ENCODE measurements at regions not wholly inside any gene's neighbourhood (a gene's known extent, or its start where the extent isn't known, plus 50 kb on each side); places are given as distances from the start of the nearest gene placed in this dataset.

DNA sequence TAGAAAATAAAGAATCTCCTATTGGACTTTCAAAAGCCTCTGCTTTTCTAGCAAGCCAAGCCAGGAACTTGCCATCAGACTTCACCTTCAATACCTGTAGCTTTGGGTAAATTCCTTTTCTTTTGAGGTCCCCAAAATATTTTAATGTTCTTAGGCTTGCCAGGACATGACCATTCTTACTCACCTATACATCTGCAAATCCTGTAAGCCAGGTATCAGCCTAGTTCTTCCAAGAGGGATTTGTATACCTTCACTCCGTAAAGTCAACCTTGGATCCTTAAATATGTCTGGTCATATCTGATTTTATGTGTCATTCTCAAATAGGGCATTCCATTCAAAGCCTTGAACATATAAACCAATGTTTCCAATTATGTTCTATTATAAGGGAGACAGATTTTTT is 210.6 kb upstream of the CELF2 start:
- peaks cover 3% of the 10 kb centered on the region for H3K9me3 Mint-ChIP-seq
- Histone ChIP-seq H3K4me3 (ENCODE audit: low read length) (no peak overlapping the region), H3K27ac (ENCODE audit: low read depth in 1 of 2, low read length in 2 of 2) (no peak overlapping the region), H3K36me3 (ENCODE audit: insufficient read depth, low read length) (no peaks in the 10 kb centered on the region), H3K4me1 (ENCODE audit: insufficient read depth, low read length) (no peaks in the 10 kb centered on the region), H3K9me3 (ENCODE audit: control insufficient read depth in 1 of 2, insufficient read depth in 1 of 2, low read length in 2 of 2) (no peaks in the 10 kb centered on the region), H3K27me3 (ENCODE audit: control insufficient read depth in 1 of 2, insufficient read depth in 2 of 2, low read length in 2 of 2) (no peaks in the 10 kb centered on the region)
- TF ChIP-seq, protein P1, sequence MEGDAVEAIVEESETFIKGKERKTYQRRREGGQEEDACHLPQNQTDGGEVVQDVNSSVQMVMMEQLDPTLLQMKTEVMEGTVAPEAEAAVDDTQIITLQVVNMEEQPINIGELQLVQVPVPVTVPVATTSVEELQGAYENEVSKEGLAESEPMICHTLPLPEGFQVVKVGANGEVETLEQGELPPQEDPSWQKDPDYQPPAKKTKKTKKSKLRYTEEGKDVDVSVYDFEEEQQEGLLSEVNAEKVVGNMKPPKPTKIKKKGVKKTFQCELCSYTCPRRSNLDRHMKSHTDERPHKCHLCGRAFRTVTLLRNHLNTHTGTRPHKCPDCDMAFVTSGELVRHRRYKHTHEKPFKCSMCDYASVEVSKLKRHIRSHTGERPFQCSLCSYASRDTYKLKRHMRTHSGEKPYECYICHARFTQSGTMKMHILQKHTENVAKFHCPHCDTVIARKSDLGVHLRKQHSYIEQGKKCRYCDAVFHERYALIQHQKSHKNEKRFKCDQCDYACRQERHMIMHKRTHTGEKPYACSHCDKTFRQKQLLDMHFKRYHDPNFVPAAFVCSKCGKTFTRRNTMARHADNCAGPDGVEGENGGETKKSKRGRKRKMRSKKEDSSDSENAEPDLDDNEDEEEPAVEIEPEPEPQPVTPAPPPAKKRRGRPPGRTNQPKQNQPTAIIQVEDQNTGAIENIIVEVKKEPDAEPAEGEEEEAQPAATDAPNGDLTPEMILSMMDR (IDR thresholded peaks at IDR 0.05) = no peak
- intact Hi-C loops (cut with DNase I, micrococcal nuclease) = no loop called here
- no peaks in the 10 kb centered on the region for H3K4me1 Mint-ChIP-seq (ENCODE audit: low read depth)
- CTCF ChIA-PET = interaction anchor here (1.0 kb wide), 1 partner anchor 8 kb away, joined by 3 read pairs; no protein-coding TSS in a partner anchor
- H3K4me3 Mint-ChIP-seq = no peak overlapping the region
- H3K36me3 Mint-ChIP-seq (ENCODE audit: low read depth) = no peaks in the 10 kb centered on the region
- POLR2A ChIA-PET = no interaction called here
- DNase-seq (no peak), ATAC-seq (ENCODE audit: poor library complexity) (no peak)
- peaks cover 8% of the 10 kb centered on the region for H3K27me3 Mint-ChIP-seq
- no peak overlapping the region for H3K27ac Mint-ChIP-seq

DNA sequence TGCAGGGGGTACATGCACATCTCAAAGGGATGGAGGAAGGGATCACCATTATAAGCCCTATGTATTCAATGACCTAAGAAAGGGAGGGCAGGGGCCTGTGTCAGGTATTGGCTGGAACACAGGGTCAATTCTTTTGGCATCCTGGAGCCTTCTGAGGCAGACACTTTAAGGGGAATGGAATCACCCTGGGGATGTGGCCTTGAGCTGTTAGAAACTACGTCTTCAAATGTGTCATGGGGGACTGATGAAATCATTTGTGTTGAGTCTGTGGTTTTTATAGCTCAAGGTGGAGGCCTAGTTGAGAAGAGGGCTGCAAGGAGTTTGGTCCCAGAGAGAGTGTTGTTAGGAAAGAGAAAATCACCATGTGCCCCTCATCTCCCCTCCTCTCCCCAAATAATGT is 206.1 kb upstream of the CELF2 start:
- no peaks in the 10 kb centered on the region for H3K36me3 Mint-ChIP-seq (ENCODE audit: low read depth)

DNA sequence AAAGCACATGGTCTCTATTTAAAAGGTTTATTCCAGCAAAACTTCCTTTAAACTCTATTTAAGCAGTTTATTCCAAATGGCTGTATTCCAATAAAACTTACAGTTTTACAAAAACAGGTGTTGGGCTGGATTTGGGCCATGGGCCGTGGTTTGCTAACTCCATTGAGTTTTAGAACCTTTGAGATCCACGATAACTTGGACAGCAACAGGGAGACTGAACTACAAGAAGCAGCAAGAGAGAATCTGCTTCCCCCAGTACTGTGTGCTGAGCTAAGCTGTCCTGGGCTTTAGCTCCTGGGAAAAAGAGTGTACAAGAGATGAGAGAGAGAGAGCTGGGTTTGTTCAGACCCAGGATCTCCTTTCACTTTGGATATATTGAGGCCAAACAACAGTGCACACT is 204.0 kb upstream of the CELF2 start:
- intact Hi-C loops (cut with DNase I, micrococcal nuclease) = no loop called here
- Histone ChIP-seq H3K4me1 (ENCODE audit: insufficient read depth, low read length) (no peaks in the 10 kb centered on the region), H3K27me3 (ENCODE audit: control insufficient read depth in 1 of 2, insufficient read depth in 2 of 2, low read length in 2 of 2) (no peaks in the 10 kb centered on the region), H3K27ac (ENCODE audit: low read depth in 1 of 2, low read length in 2 of 2) (no peak overlapping the region), H3K4me3 (ENCODE audit: low read length) (no peak overlapping the region), H3K9me3 (ENCODE audit: control insufficient read depth in 1 of 2, insufficient read depth in 1 of 2, low read length in 2 of 2) (no peaks in the 10 kb centered on the region), H3K36me3 (ENCODE audit: insufficient read depth, low read length) (no peaks in the 10 kb centered on the region)
- H3K9me3 Mint-ChIP-seq = peaks cover 5% of the 10 kb centered on the region
- ChIA-PET POLR2A (no interaction called here), CTCF (no interaction called here)
- ATAC-seq (ENCODE audit: poor library complexity) (no peak), DNase-seq (no peak)
- no peaks in the 10 kb centered on the region for H3K4me1 Mint-ChIP-seq (ENCODE audit: low read depth)
- no peaks in the 10 kb centered on the region for H3K36me3 Mint-ChIP-seq (ENCODE audit: low read depth)
- H3K27me3 Mint-ChIP-seq = peaks cover 16% of the 10 kb centered on the region
- no peak overlapping the region for H3K27ac Mint-ChIP-seq
- TF ChIP-seq, protein P1 (IDR thresholded peaks at IDR 0.05) = no peak
- H3K4me3 Mint-ChIP-seq = no peak overlapping the region

More for the DNA sequence above, 206.1 kb upstream of the CELF2 start:
- peaks cover 3% of the 10 kb centered on the region for H3K9me3 Mint-ChIP-seq
- Histone ChIP-seq H3K36me3 (ENCODE audit: insufficient read depth, low read length) (no peaks in the 10 kb centered on the region), H3K9me3 (ENCODE audit: control insufficient read depth in 1 of 2, insufficient read depth in 1 of 2, low read length in 2 of 2) (no peaks in the 10 kb centered on the region), H3K27me3 (ENCODE audit: control insufficient read depth in 1 of 2, insufficient read depth in 2 of 2, low read length in 2 of 2) (no peaks in the 10 kb centered on the region), H3K27ac (ENCODE audit: low read depth in 1 of 2, low read length in 2 of 2) (no peak overlapping the region), H3K4me3 (ENCODE audit: low read length) (no peak overlapping the region), H3K4me1 (ENCODE audit: insufficient read depth, low read length) (no peaks in the 10 kb centered on the region)
- intact Hi-C loops (cut with DNase I, micrococcal nuclease) = no loop called here
- ATAC-seq (ENCODE audit: poor library complexity) = no peak
- no peak for DNase-seq
- H3K4me1 Mint-ChIP-seq (ENCODE audit: low read depth) = no peaks in the 10 kb centered on the region
- POLR2A ChIA-PET = no interaction called here
- CTCF ChIA-PET = no interaction called here
- no peak overlapping the region for H3K4me3 Mint-ChIP-seq
- TF ChIP-seq, protein P1 (IDR thresholded peaks at IDR 0.05) = no peak
- no peak overlapping the region for H3K27ac Mint-ChIP-seq
- peaks cover 16% of the 10 kb centered on the region for H3K27me3 Mint-ChIP-seq

Data from CD4-positive, alpha-beta T cell (primary cell).